H9 (cell line): ENCODE measurements at regions not wholly inside any gene's neighbourhood (a gene's known extent, or its start where the extent isn't known, plus 50 kb on each side); places are given as distances from the start of the nearest gene placed in this dataset.
A peak's percentile ranks its signal among the peaks of the same experiment; 100 is the strongest.

ENCODE experiments used
- DNase-seq: peaks from one replicate; pipeline ENCODE4 v3.0.0-alpha.2; 2017
- H2AFZ ChIP-seq: one replicate; pipeline ENCODE4 v1.6.1; 2013; ENCODE audit warnings: mild to moderate bottlenecking, low read length, control low read depth, moderate library complexity
- H2AK5ac ChIP-seq: 2 replicates; pipeline ENCODE4 v1.6.1; 2013; ENCODE audit warnings: low read length, control low read depth, mixed read lengths; ENCODE audit not compliant: insufficient read length
- H2BK120ac ChIP-seq: one replicate; pipeline ENCODE4 v1.6.1; 2013; ENCODE audit warnings: low read depth, mild to moderate bottlenecking, low read length, control low read depth, inconsistent platforms; ENCODE audit not compliant: poor library complexity, severe bottlenecking
- H2BK12ac ChIP-seq: 2 replicates; pipeline ENCODE4 v1.6.1; 2013; ENCODE audit warnings: low read length, control low read depth, mixed read lengths, low read depth; ENCODE audit not compliant: insufficient read length
- H2BK15ac ChIP-seq: 2 replicates; pipeline ENCODE4 v1.6.1; 2013; ENCODE audit warnings: low read depth, low read length, control low read depth
- H2BK20ac ChIP-seq: one replicate; pipeline ENCODE4 v1.6.1; 2013; ENCODE audit warnings: low read depth, mild to moderate bottlenecking, low read length, control low read depth, inconsistent platforms; ENCODE audit not compliant: poor library complexity, severe bottlenecking
- H2BK5ac ChIP-seq: 2 replicates; pipeline ENCODE4 v1.6.1; 2013; ENCODE audit warnings: low read length, control low read depth, mixed read lengths; ENCODE audit not compliant: insufficient read length
- H3K14ac ChIP-seq: 2 replicates; pipeline ENCODE4 v1.6.1; 2013; ENCODE audit warnings: low read length, control low read depth; ENCODE audit not compliant: insufficient read depth
- H3K18ac ChIP-seq: 2 replicates; pipeline ENCODE4 v1.6.1; 2013; ENCODE audit warnings: low read depth, mild to moderate bottlenecking, mixed read lengths, low read length, control low read depth; ENCODE audit not compliant: insufficient read length
- H3K23ac ChIP-seq: 2 replicates; pipeline ENCODE4 v1.6.1; 2013; ENCODE audit warnings: low read length, control low read depth, mixed read lengths, low read depth; ENCODE audit not compliant: insufficient read length
- H3K23me2 ChIP-seq: 2 replicates; pipeline ENCODE4 v1.6.1; 2013; ENCODE audit warnings: low read depth, mild to moderate bottlenecking, mixed read lengths, low read length, control low read depth; ENCODE audit not compliant: insufficient read length, poor library complexity, severe bottlenecking
- H3K27ac ChIP-seq: 2 replicates; pipeline ENCODE4 v1.5.1; 2013; ENCODE audit warnings: low read length, control low read depth, mixed read lengths, low read depth; ENCODE audit not compliant: insufficient read length
- H3K27me3 ChIP-seq: 2 replicates; pipeline ENCODE4 v1.6.1; 2013; ENCODE audit warnings: low read length, control low read depth, inconsistent platforms; ENCODE audit not compliant: insufficient read depth
- H3K4ac ChIP-seq: 2 replicates; pipeline ENCODE4 v1.6.1; 2013; ENCODE audit warnings: low read depth, mild to moderate bottlenecking, control low read depth, inconsistent platforms, low read length, moderate library complexity
- H3K4me1 ChIP-seq: 2 replicates; pipeline ENCODE4 v1.6.1; 2013; ENCODE audit warnings: low read length, control low read depth, inconsistent platforms; ENCODE audit not compliant: insufficient read depth
- H3K4me2 ChIP-seq: 2 replicates; pipeline ENCODE4 v1.6.1; 2013; ENCODE audit warnings: low read length, control low read depth, mixed read lengths; ENCODE audit not compliant: insufficient read length, insufficient read depth
- H3K56ac ChIP-seq: 2 replicates; pipeline ENCODE4 v1.6.1; 2013; ENCODE audit warnings: low read depth, mild to moderate bottlenecking, mixed read lengths, low read length, control low read depth; ENCODE audit not compliant: insufficient read length
- H3K79me1 ChIP-seq: 2 replicates; pipeline ENCODE4 v1.6.1; 2013; ENCODE audit warnings: low read depth, mild to moderate bottlenecking, moderate library complexity, low read length, control low read depth, inconsistent platforms; ENCODE audit not compliant: insufficient read depth, poor library complexity, severe bottlenecking
- H3K79me2 ChIP-seq: 2 replicates; pipeline ENCODE4 v1.6.1; 2013; ENCODE audit warnings: low read length, control low read depth, inconsistent platforms; ENCODE audit not compliant: insufficient read depth
- H3K9ac ChIP-seq: 2 replicates; pipeline ENCODE4 v1.6.1; 2013; ENCODE audit warnings: low read length, control low read depth, mixed read lengths; ENCODE audit not compliant: insufficient read length; ENCODE audit errors: extremely low read depth
- H3K9me3 ChIP-seq: one replicate; pipeline ENCODE4 v1.6.1; 2013; ENCODE audit warnings: low read depth, low read length, inconsistent platforms; ENCODE audit not compliant: control insufficient read depth
- H3T11ph ChIP-seq: one replicate; pipeline ENCODE4 v1.6.1; 2013; ENCODE audit warnings: mild to moderate bottlenecking, low read length, control low read depth, inconsistent platforms
- H4K20me1 ChIP-seq: one replicate; pipeline ENCODE4 v1.6.1; 2013; ENCODE audit not compliant: control insufficient read depth, insufficient read length, insufficient read depth
- H4K5ac ChIP-seq: 2 replicates; pipeline ENCODE4 v1.6.1; 2013; ENCODE audit warnings: low read depth, mild to moderate bottlenecking, mixed read lengths, low read length, control low read depth; ENCODE audit not compliant: insufficient read length
- H4K8ac ChIP-seq: replicated peaks from 2 replicates; pipeline ENCODE4 v1.6.1; 2013; ENCODE audit warnings: low read length, control low read depth, mixed read lengths, low read depth; ENCODE audit not compliant: insufficient read length
- H4K91ac ChIP-seq: 2 replicates; pipeline ENCODE4 v1.6.1; 2013; ENCODE audit warnings: low read depth, mild to moderate bottlenecking, moderate library complexity, mixed read lengths, low read length, control low read depth; ENCODE audit not compliant: insufficient read length
- H3K27ac Mint-ChIP-seq, 3 experiments: 2 replicates in 2 of 3; 3 replicates in 1 of 3; pipeline ENCODE4 v1.8.0; 2020 to 2021; ENCODE audit warnings: mixed read lengths in 3 of 3, mild to moderate bottlenecking in 1 of 3, moderate library complexity in 1 of 3
- H3K27me3 Mint-ChIP-seq: 2 replicates; pipeline ENCODE4 v1.8.0; 2021; ENCODE audit warnings: low read depth, mild to moderate bottlenecking, moderate library complexity, mixed read lengths
- H3K36me3 Mint-ChIP-seq, 3 experiments: 2 replicates in 2 of 3; 3 replicates in 1 of 3; pipeline ENCODE4 v1.8.0; 2020 to 2021; ENCODE audit warnings: low read depth in 3 of 3, mixed read lengths in 3 of 3; ENCODE audit not compliant: insufficient read depth in 1 of 3
- H3K4me1 Mint-ChIP-seq, 2 experiments: 2 replicates each; pipeline ENCODE4 v1.8.0; 2020; ENCODE audit warnings: mixed read lengths in 2 of 2
- H3K4me3 Mint-ChIP-seq, 2 experiments: 2 replicates in 1 of 2; 3 replicates in 1 of 2; pipeline ENCODE4 v1.8.0; 2020 to 2021; ENCODE audit warnings: mild to moderate bottlenecking in 2 of 2, mixed read lengths in 2 of 2, moderate library complexity in 1 of 2
- H3K9me3 Mint-ChIP-seq, 2 experiments: 2 replicates in 1 of 2; 3 replicates in 1 of 2; pipeline ENCODE4 v1.8.0; 2020; ENCODE audit warnings: mild to moderate bottlenecking in 2 of 2, mixed read lengths in 2 of 2, moderate library complexity in 1 of 2
- CTCF ChIP-seq: fragments of 200-600 bp; sonication (generic); conservative IDR thresholded peaks from 3 replicates; pipeline ENCODE4 v1.8.0; 2021; ENCODE audit warnings: antibody characterized with exemption, mild to moderate bottlenecking
- WGBS: extraction: QIAGEN DNeasy Blood & Tissue Kit; methylation state at CpG from one replicate; pipeline ENCODE4 v1.1.7; 2013; ENCODE audit warnings: missing lambda C conversion rate, low lambda C conversion rate, mixed read lengths; ENCODE audit not compliant: insufficient read length; ENCODE audit errors: extremely low coverage; 5-methylcytosine and 5-hydroxymethylcytosine counted together

- no peak overlapping the region for H3K4ac ChIP-seq
- no peak overlapping the region for H3K18ac ChIP-seq
- Mint-ChIP-seq H3K27ac (peak overlapping the region in 2 of 3 experiments; percentile 39 to 72; a peak in 2 of 7 replicates), H3K4me1 (peaks cover 41 to 43% of the 10 kb centered on the region in 2 experiments), H3K4me3 (no peak overlapping the region), H3K9me3 (no peaks in the 10 kb centered on the region), H3K27me3 (no peaks in the 10 kb centered on the region), H3K36me3 (no peaks in the 10 kb centered on the region)
- no peaks in the 10 kb centered on the region for H3K79me2 ChIP-seq
- H3K9me3 ChIP-seq = no peaks in the 10 kb centered on the region
- no peaks in the 10 kb centered on the region for H4K20me1 ChIP-seq
- no peak overlapping the region; the same call in 1 of the 2 replicates for H3K14ac ChIP-seq
- no peak overlapping the region for H2BK20ac ChIP-seq
- no peak for DNase-seq
- no peak for TF ChIP-seq CTCF
- no peak overlapping the region for H4K91ac ChIP-seq
- H2AK5ac ChIP-seq = no peak overlapping the region
- H3K9ac ChIP-seq = no peak overlapping the region
- H3T11ph ChIP-seq = no peak overlapping the region
- no peak overlapping the region for H2BK120ac ChIP-seq
- no peaks in the 10 kb centered on the region for H3K79me1 ChIP-seq
- no peak overlapping the region for H3K4me2 ChIP-seq
- no peak overlapping the region for H4K5ac ChIP-seq
- H4K8ac ChIP-seq = no peak overlapping the region
- no peaks in the 10 kb centered on the region for H3K27me3 ChIP-seq
- H3K27ac ChIP-seq = no peak overlapping the region
- peaks cover 5% of the 10 kb centered on the region for H3K4me1 ChIP-seq
- WGBS = no CpG with 5 or more reads among the region's 6 CpGs
- no peak overlapping the region for H2BK12ac ChIP-seq
- no peak overlapping the region for H3K23ac ChIP-seq
- H2BK5ac ChIP-seq = no peak overlapping the region
- no peak overlapping the region for H3K56ac ChIP-seq
- H2AFZ ChIP-seq = no peak overlapping the region
- H2BK15ac ChIP-seq = no peak overlapping the region
- no peaks in the 10 kb centered on the region for H3K23me2 ChIP-seq
Observed at GRCh38 chr9:79300068-79300467, 271.7 kb upstream of the TLE4 start.
